GM12878 (cell line): ENCODE measurements at regions not wholly inside any gene's neighbourhood (a gene's known extent, or its start where the extent isn't known, plus 50 kb on each side); places are given as distances from the start of the nearest gene placed in this dataset.

Source experiments
- BACH1 ChIP-seq: fragments of 450-650 bp; IDR thresholded peaks from 2 replicates; pipeline ENCODE4 v1.6.1; 2017; ENCODE audit warnings: mild to moderate bottlenecking, borderline replicate concordance
- CBFB ChIP-seq: IDR thresholded peaks from 2 replicates; pipeline ENCODE4 v1.6.1; 2016; ENCODE audit warnings: antibody characterized with exemption, low read depth
- CHD4 ChIP-seq: fragments of 200-600 bp; sonication (generic); IDR thresholded peaks from 2 replicates; pipeline ENCODE4 v1.6.1; 2016; ENCODE audit warnings: mild to moderate bottlenecking
- DPF2 ChIP-seq: fragments of 450-650 bp; IDR thresholded peaks from 2 replicates; pipeline ENCODE4 v1.6.1; 2017; ENCODE audit warnings: mild to moderate bottlenecking
- E2F4 ChIP-seq: IDR thresholded peaks from 2 replicates; pipeline ENCODE4 v1.6.1; 2012; ENCODE audit warnings: low read depth, low read length, improper control_type of control experiment
- HDGF ChIP-seq: fragments of 450-650 bp; IDR thresholded peaks from 2 replicates; pipeline ENCODE4 v1.6.1; 2016; ENCODE audit warnings: antibody characterized with exemption
- IKZF2 ChIP-seq, 2 experiments: fragments of 450-650 bp; IDR thresholded peaks; 2 replicates each; pipeline ENCODE4 v1.6.1; 2017; ENCODE audit warnings: mild to moderate bottlenecking in 2 of 2, moderate library complexity in 2 of 2
- JUNB ChIP-seq: IDR thresholded peaks from 2 replicates; pipeline ENCODE4 v1.6.1; 2016; ENCODE audit warnings: antibody characterized with exemption, mild to moderate bottlenecking
- LARP7 ChIP-seq: fragments of 450-650 bp; IDR thresholded peaks from 2 replicates; pipeline ENCODE4 v1.6.1; 2017; ENCODE audit warnings: mild to moderate bottlenecking
- NKRF ChIP-seq: fragments of 450-650 bp; conservative IDR thresholded peaks from 2 replicates; pipeline ENCODE4 v1.6.1; 2017; ENCODE audit warnings: mild to moderate bottlenecking, moderate library complexity
- PAX5 ChIP-seq: IDR thresholded peaks from 2 replicates; pipeline ENCODE4 v1.6.1; 2011; ENCODE audit warnings: low read depth, low read length, borderline replicate concordance
- POLR2A ChIP-seq: IDR thresholded peaks from 2 replicates; pipeline ENCODE4 v1.6.1; 2011; ENCODE audit warnings: low read depth, mild to moderate bottlenecking, low read length
- RAD51 ChIP-seq: fragments of 450-650 bp; IDR thresholded peaks from 2 replicates; pipeline ENCODE4 v1.6.1; 2016; ENCODE audit warnings: moderate library complexity, mild to moderate bottlenecking, inconsistent platforms
- RB1 ChIP-seq: fragments of 450-650 bp; formaldehyde crosslinking; IDR thresholded peaks from 2 replicates; pipeline ENCODE4 v1.6.1; 2017; ENCODE audit warnings: mild to moderate bottlenecking, borderline replicate concordance
- SIN3A ChIP-seq: IDR thresholded peaks from 2 replicates; pipeline ENCODE4 v1.6.1; 2012; ENCODE audit warnings: low read depth, low read length, improper control_type of control experiment
- SPI1 ChIP-seq: IDR thresholded peaks from 2 replicates; pipeline ENCODE4 v1.6.1; 2011; ENCODE audit warnings: low read depth, mild to moderate bottlenecking, low read length, moderate library complexity, borderline replicate concordance; ENCODE audit not compliant: insufficient read depth
- SRF ChIP-seq, 2 experiments: IDR thresholded peaks; 2 replicates each; pipeline ENCODE4 v1.6.1; 2011; ENCODE audit warnings: low read depth in 2 of 2, low read length in 2 of 2, mild to moderate bottlenecking in 1 of 2, moderate library complexity in 1 of 2
- TARDBP ChIP-seq: IDR thresholded peaks from 2 replicates; pipeline ENCODE4 v1.6.1; 2016; ENCODE audit warnings: borderline replicate concordance
- WRNIP1 ChIP-seq: IDR thresholded peaks from 2 replicates; pipeline ENCODE4 v1.6.1; 2011; ENCODE audit warnings: low read depth, low read length, improper control_type of control experiment, borderline replicate concordance
- ZNF217 ChIP-seq: fragments of 450-650 bp; IDR thresholded peaks from 2 replicates; pipeline ENCODE4 v1.6.1; 2017; ENCODE audit warnings: antibody characterized with exemption, mild to moderate bottlenecking
- TF ChIP-seq, protein P1 (sequence below): fragments of 450-650 bp; IDR thresholded peaks from 2 replicates; pipeline ENCODE4 v1.6.1; 2017; ENCODE audit warnings: borderline replicate concordance
- TF ChIP-seq, protein P2 (sequence below): IDR thresholded peaks from 2 replicates; pipeline ENCODE4 v1.6.1; 2012; ENCODE audit warnings: low read length, inconsistent platforms
- TF ChIP-seq, protein P3 (sequence below): IDR thresholded peaks from 2 replicates; pipeline ENCODE4 v1.6.1; 2012; ENCODE audit warnings: low read depth, low read length, improper control_type of control experiment
- TF ChIP-seq, protein P4 (sequence below): fragments of 450-650 bp; formaldehyde crosslinking; IDR thresholded peaks from 2 replicates; pipeline ENCODE4 v1.5.0; 2022; ENCODE audit warnings: mild to moderate bottlenecking, missing genetic modification characterization

- TF ChIP-seq BACH1 (no peak), LARP7 (no peak), CHD4 (no peak), WRNIP1 (no peak), RB1 (no peak), TARDBP (no peak), SPI1 (peak; percentile 96), E2F4 (no peak), SRF (IDR thresholded peaks at IDR 0.05; ENCODE audit: low read depth in 2 of 2, low read length in 2 of 2) (no peak), NKRF (peak; percentile 52; the same call in 1 of the 2 replicates), PAX5 (no peak), ZNF217 (no peak), POLR2A (no peak), JUNB (no peak), CBFB (no peak), IKZF2 (IDR thresholded peaks at IDR 0.05) (peak; percentile 85 to 87), DPF2 (peak; percentile 70), RAD51 (no peak), HDGF (no peak), SIN3A (no peak)
- TF ChIP-seq, protein P1, sequence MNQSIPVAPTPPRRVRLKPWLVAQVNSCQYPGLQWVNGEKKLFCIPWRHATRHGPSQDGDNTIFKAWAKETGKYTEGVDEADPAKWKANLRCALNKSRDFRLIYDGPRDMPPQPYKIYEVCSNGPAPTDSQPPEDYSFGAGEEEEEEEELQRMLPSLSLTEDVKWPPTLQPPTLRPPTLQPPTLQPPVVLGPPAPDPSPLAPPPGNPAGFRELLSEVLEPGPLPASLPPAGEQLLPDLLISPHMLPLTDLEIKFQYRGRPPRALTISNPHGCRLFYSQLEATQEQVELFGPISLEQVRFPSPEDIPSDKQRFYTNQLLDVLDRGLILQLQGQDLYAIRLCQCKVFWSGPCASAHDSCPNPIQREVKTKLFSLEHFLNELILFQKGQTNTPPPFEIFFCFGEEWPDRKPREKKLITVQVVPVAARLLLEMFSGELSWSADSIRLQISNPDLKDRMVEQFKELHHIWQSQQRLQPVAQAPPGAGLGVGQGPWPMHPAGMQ, result no peak
- TF ChIP-seq, protein P2, sequence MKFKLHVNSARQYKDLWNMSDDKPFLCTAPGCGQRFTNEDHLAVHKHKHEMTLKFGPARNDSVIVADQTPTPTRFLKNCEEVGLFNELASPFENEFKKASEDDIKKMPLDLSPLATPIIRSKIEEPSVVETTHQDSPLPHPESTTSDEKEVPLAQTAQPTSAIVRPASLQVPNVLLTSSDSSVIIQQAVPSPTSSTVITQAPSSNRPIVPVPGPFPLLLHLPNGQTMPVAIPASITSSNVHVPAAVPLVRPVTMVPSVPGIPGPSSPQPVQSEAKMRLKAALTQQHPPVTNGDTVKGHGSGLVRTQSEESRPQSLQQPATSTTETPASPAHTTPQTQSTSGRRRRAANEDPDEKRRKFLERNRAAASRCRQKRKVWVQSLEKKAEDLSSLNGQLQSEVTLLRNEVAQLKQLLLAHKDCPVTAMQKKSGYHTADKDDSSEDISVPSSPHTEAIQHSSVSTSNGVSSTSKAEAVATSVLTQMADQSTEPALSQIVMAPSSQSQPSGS, result no peak
- TF ChIP-seq, protein P3, sequence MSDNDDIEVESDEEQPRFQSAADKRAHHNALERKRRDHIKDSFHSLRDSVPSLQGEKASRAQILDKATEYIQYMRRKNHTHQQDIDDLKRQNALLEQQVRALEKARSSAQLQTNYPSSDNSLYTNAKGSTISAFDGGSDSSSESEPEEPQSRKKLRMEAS, result no peak
- TF ChIP-seq, protein P4, sequence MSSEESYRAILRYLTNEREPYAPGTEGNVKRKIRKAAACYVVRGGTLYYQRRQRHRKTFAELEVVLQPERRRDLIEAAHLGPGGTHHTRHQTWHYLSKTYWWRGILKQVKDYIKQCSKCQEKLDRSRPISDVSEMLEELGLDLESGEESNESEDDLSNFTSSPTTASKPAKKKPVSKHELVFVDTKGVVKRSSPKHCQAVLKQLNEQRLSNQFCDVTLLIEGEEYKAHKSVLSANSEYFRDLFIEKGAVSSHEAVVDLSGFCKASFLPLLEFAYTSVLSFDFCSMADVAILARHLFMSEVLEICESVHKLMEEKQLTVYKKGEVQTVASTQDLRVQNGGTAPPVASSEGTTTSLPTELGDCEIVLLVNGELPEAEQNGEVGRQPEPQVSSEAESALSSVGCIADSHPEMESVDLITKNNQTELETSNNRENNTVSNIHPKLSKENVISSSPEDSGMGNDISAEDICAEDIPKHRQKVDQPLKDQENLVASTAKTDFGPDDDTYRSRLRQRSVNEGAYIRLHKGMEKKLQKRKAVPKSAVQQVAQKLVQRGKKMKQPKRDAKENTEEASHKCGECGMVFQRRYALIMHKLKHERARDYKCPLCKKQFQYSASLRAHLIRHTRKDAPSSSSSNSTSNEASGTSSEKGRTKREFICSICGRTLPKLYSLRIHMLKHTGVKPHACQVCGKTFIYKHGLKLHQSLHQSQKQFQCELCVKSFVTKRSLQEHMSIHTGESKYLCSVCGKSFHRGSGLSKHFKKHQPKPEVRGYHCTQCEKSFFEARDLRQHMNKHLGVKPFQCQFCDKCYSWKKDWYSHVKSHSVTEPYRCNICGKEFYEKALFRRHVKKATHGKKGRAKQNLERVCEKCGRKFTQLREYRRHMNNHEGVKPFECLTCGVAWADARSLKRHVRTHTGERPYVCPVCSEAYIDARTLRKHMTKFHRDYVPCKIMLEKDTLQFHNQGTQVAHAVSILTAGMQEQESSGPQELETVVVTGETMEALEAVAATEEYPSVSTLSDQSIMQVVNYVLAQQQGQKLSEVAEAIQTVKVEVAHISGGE, result no peak
Measured at GRCh38 chr7:131111081-131111576, 216.5 kb upstream of the MKLN1 start (continued).
